ENCODE measurements at regions not wholly inside any gene's neighbourhood (a gene's known extent, or its start where the extent isn't known, plus 50 kb on each side); places are given as distances from the start of the nearest gene placed in this dataset.

- H3K27ac Mint-ChIP-seq (ENCODE audit: low read depth, unreplicated experiment) = no peak overlapping the region
- CTCF ChIA-PET = interaction anchor here (1.1 kb wide), 1 partner anchor 11 kb away, joined by 3 read pairs; no protein-coding TSS in a partner anchor
- BruUV-seq (replicated peaks) = no TSS peak
- TF ChIP-seq CTCF (IDR thresholded peaks at IDR 0.05; ENCODE audit: unreplicated experiment) = no peak
- H3K27me3 Mint-ChIP-seq (ENCODE audit: insufficient read depth, unreplicated experiment) = no peaks in the 10 kb centered on the region
- H3K36me3 Mint-ChIP-seq (ENCODE audit: insufficient read depth, unreplicated experiment) = no peaks in the 10 kb centered on the region
- intact Hi-C loops (cut with micrococcal nuclease) = loop anchor here (2.0 to 5.0 kb wide), 2 partner anchors 136 to 564 kb away; partner anchors contain the start of gene BTG1
- POLR2A ChIA-PET = interaction anchor here (2.8 kb wide), 1 partner anchor 20 kb away, joined by 9 read pairs; no protein-coding TSS in a partner anchor
- no peak for DNase-seq (ENCODE audit: unreplicated experiment)
- no peak overlapping the region for H3K4me3 Mint-ChIP-seq (ENCODE audit: unreplicated experiment)
- H3K4me1 Mint-ChIP-seq (ENCODE audit: insufficient read depth, unreplicated experiment) = no peaks in the 10 kb centered on the region
- H3K9me3 Mint-ChIP-seq (ENCODE audit: unreplicated experiment) = no peaks in the 10 kb centered on the region
Measured at GRCh38 chr12:92008345-92008744, 137.3 kb downstream of the BTG1 start.

GRCh38 chr12:92007787-92008186 is 137.9 kb downstream of the BTG1 start:
- Mint-ChIP-seq H3K36me3 (ENCODE audit: insufficient read depth, unreplicated experiment) (no peaks in the 10 kb centered on the region), H3K4me3 (ENCODE audit: unreplicated experiment) (no peak overlapping the region), H3K27me3 (ENCODE audit: insufficient read depth, unreplicated experiment) (no peaks in the 10 kb centered on the region), H3K4me1 (ENCODE audit: insufficient read depth, unreplicated experiment) (no peaks in the 10 kb centered on the region), H3K27ac (ENCODE audit: low read depth, unreplicated experiment) (no peak overlapping the region), H3K9me3 (ENCODE audit: unreplicated experiment) (no peaks in the 10 kb centered on the region)
- BruUV-seq (replicated peaks) = no TSS peak
- no peak for DNase-seq (ENCODE audit: unreplicated experiment)
- ChIA-PET CTCF (interaction anchor here (1.1 kb wide), 1 partner anchor 12 kb away, joined by 3 read pairs; no protein-coding TSS in a partner anchor), POLR2A (no interaction called here)
- intact Hi-C loops (cut with micrococcal nuclease) = loop anchor here (2.0 to 5.0 kb wide), 2 partner anchors 137 to 565 kb away; partner anchors contain the start of gene BTG1
- peak; percentile 6 for TF ChIP-seq CTCF (IDR thresholded peaks at IDR 0.05; ENCODE audit: unreplicated experiment)

GRCh38 chr12:92003701-92004100 is 141.9 kb downstream of the BTG1 start:
- POLR2A ChIA-PET = interaction anchor here (0.5 to 1.6 kb wide), 3 partner anchors 16 to 634 kb away, joined by 3 to 4 read pairs (median 3); no protein-coding TSS in a partner anchor
- no TSS peak for BruUV-seq (replicated peaks)
- DNase-seq (ENCODE audit: unreplicated experiment) = no peak
- intact Hi-C loops (cut with micrococcal nuclease) = no loop called here
- Mint-ChIP-seq H3K4me3 (ENCODE audit: unreplicated experiment) (no peak overlapping the region), H3K36me3 (ENCODE audit: insufficient read depth, unreplicated experiment) (peaks cover 6% of the 10 kb centered on the region), H3K4me1 (ENCODE audit: insufficient read depth, unreplicated experiment) (no peaks in the 10 kb centered on the region), H3K27ac (ENCODE audit: low read depth, unreplicated experiment) (no peak overlapping the region), H3K9me3 (ENCODE audit: unreplicated experiment) (peaks cover 10% of the 10 kb centered on the region), H3K27me3 (ENCODE audit: insufficient read depth, unreplicated experiment) (no peaks in the 10 kb centered on the region)
- CTCF ChIA-PET = no interaction called here
- TF ChIP-seq CTCF (IDR thresholded peaks at IDR 0.05; ENCODE audit: unreplicated experiment) = no peak

GRCh38 chr12:92002673-92003382 is 142.8 kb downstream of the BTG1 start:
- ChIA-PET POLR2A (interaction anchor here (0.5 to 1.6 kb wide), 3 partner anchors 17 to 633 kb away, joined by 3 to 4 read pairs (median 3); no protein-coding TSS in a partner anchor), CTCF (no interaction called here)
- Mint-ChIP-seq H3K36me3 (ENCODE audit: insufficient read depth, unreplicated experiment) (peaks cover 6% of the 10 kb centered on the region), H3K27ac (ENCODE audit: low read depth, unreplicated experiment) (no peak overlapping the region), H3K9me3 (ENCODE audit: unreplicated experiment) (peaks cover 18% of the 10 kb centered on the region), H3K27me3 (ENCODE audit: insufficient read depth, unreplicated experiment) (no peaks in the 10 kb centered on the region), H3K4me1 (ENCODE audit: insufficient read depth, unreplicated experiment) (no peaks in the 10 kb centered on the region), H3K4me3 (ENCODE audit: unreplicated experiment) (no peak overlapping the region)
- TF ChIP-seq CTCF (IDR thresholded peaks at IDR 0.05; ENCODE audit: unreplicated experiment) = no peak
- intact Hi-C loops (cut with micrococcal nuclease) = no loop called here
- DNase-seq (ENCODE audit: unreplicated experiment) = no peak
- no TSS peak for BruUV-seq (replicated peaks)

Data from MCF 10A (cell line).